ENCODE measurements at regions not wholly inside any gene's neighbourhood (a gene's known extent, or its start where the extent isn't known, plus 50 kb on each side); places are given as distances from the start of the nearest gene placed in this dataset.

DNA sequence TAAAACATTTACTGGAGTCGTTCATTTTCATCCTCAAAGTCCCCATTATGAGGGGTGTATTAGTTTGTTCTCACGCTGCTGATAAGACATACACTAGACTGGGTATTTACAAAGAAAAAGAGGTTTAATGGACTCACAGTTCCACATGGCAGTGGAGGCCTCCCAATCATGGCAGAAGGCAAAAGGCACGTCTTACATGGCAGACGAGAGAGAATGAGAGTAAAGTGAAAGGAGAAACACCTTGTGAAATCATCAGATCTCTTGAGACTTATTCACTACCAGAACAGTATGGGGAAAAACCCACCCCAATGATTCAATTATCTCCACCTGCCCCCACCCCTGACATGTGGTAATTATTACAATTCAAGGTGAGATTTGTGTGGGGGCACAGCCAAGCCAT lies 830.4 kb upstream of the RGS18 start:
- CTCF ChIA-PET = no interaction called here
- Histone ChIP-seq H3K27me3 (ENCODE audit: control insufficient read depth, insufficient read depth, low read length) (no peaks in the 10 kb centered on the region), H3K36me3 (ENCODE audit: control insufficient read depth, insufficient read depth, low read length) (no peaks in the 10 kb centered on the region), H3K4me3 (ENCODE audit: low read depth in 2 of 2, low read length in 2 of 2) (no peak overlapping the region), H3K4me1 (ENCODE audit: control insufficient read depth, insufficient read depth, low read length) (no peaks in the 10 kb centered on the region), H3K9me3 (ENCODE audit: control insufficient read depth, insufficient read depth, low read depth, low read length) (no peaks in the 10 kb centered on the region), H3K27ac (ENCODE audit: low read length) (no peak overlapping the region)
- in situ Hi-C loops (cut with HindIII; ENCODE audit: low pct_unique_long_range_greater_than_20kb, low sequenced_read_pairs) = no loop called here
- TF ChIP-seq SIN3A (IDR thresholded peaks at IDR 0.05; ENCODE audit: borderline replicate concordance, insufficient read depth, low read depth, low read length) (no peak), POLR2AphosphoS5 (IDR thresholded peaks at IDR 0.05; ENCODE audit: low read depth, low read length) (no peak)
- ATAC-seq = no peak
- no TSS peak for BruUV-seq (replicated peaks)
- intact Hi-C loops (cut with micrococcal nuclease; ENCODE audit: unreplicated experiment) = no loop called here
- no peak for DNase-seq (ENCODE audit: low read depth, low spot score)
- POLR2A ChIA-PET = no interaction called here

DNA sequence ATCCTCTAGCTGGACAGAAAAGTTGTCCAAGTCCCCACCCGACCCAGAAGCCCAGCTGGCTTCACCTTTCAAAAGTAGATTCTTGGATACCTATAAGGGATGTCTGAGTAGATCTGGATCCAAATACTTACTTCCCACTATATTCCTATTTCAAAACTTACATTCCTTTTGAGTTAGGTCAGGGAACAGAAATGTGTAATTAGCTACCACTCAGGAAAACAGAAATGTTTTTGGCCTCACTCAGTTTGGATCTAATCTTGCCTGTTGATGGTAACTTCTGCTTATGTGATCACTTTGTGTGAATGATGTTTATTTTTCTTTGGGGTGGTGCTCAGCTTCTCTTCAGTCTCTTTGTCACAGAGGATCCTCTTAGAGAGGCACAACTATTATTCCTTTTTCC lies 814.4 kb upstream of the RGS18 start:
- no peak for DNase-seq (ENCODE audit: low read depth, low spot score)
- H3K4me1 ChIP-seq (ENCODE audit: control insufficient read depth, insufficient read depth, low read length) = no peaks in the 10 kb centered on the region
- no peak overlapping the region for H3K4me3 ChIP-seq (ENCODE audit: low read depth in 2 of 2, low read length in 2 of 2)
- no peak for ATAC-seq
- no peaks in the 10 kb centered on the region for H3K36me3 ChIP-seq (ENCODE audit: control insufficient read depth, insufficient read depth, low read length)
- BruUV-seq (replicated peaks) = no TSS peak
- POLR2A ChIA-PET = no interaction called here
- intact Hi-C loops (cut with micrococcal nuclease; ENCODE audit: unreplicated experiment) (no loop called here), in situ Hi-C loops (cut with HindIII; ENCODE audit: low pct_unique_long_range_greater_than_20kb, low sequenced_read_pairs) (no loop called here)
- TF ChIP-seq TCF7L2 (IDR thresholded peaks at IDR 0.05; ENCODE audit: low read depth, low read length) = no peak
- TF ChIP-seq REST (IDR thresholded peaks at IDR 0.05; ENCODE audit: insufficient read depth in 1 of 2, low read depth in 2 of 2, low read length in 1 of 2) = no peak
- TF ChIP-seq POLR2AphosphoS5 (IDR thresholded peaks at IDR 0.05; ENCODE audit: low read depth, low read length) = no peak
- no peak for TF ChIP-seq CTCF (IDR thresholded peaks at IDR 0.05)
- TF ChIP-seq SIN3A (IDR thresholded peaks at IDR 0.05; ENCODE audit: borderline replicate concordance, insufficient read depth, low read depth, low read length) = no peak
- no peak overlapping the region for H3K27ac ChIP-seq (ENCODE audit: low read length)
- H3K9me3 ChIP-seq (ENCODE audit: control insufficient read depth, insufficient read depth, low read depth, low read length) = no peaks in the 10 kb centered on the region; the same call in 1 of the 2 replicates
- no peaks in the 10 kb centered on the region for H3K27me3 ChIP-seq (ENCODE audit: control insufficient read depth, insufficient read depth, low read length)
- CTCF ChIA-PET = no interaction called here

DNA sequence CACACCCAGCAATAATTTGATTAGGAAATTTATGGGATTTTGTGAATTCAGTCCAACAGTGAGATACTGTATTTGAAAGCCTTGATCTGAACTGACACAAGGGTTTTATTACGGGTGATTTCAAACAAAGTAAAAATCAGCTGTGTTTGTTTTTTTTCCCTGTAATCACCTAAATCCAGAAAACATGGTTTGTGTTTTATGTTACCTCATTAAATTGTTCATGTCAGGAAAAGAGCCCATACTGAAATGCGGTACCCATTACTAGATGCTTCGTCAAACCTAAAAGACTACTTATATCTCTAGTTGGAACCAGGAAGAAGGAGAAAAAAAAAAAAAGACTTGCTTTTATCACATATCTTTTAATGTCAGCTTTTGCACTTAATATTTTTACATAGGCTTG lies 811.9 kb upstream of the RGS18 start:
- POLR2A ChIA-PET = no interaction called here
- Histone ChIP-seq H3K27ac (ENCODE audit: low read length) (no peak overlapping the region), H3K36me3 (ENCODE audit: control insufficient read depth, insufficient read depth, low read length) (no peaks in the 10 kb centered on the region), H3K27me3 (ENCODE audit: control insufficient read depth, insufficient read depth, low read length) (no peaks in the 10 kb centered on the region), H3K9me3 (ENCODE audit: control insufficient read depth, insufficient read depth, low read depth, low read length) (no peaks in the 10 kb centered on the region), H3K4me1 (ENCODE audit: control insufficient read depth, insufficient read depth, low read length) (no peaks in the 10 kb centered on the region), H3K4me3 (ENCODE audit: low read depth in 2 of 2, low read length in 2 of 2) (no peak overlapping the region)
- BruUV-seq (replicated peaks) = no TSS peak
- DNase-seq (ENCODE audit: low read depth, low spot score) (no peak), ATAC-seq (no peak)
- TF ChIP-seq SIN3A (IDR thresholded peaks at IDR 0.05; ENCODE audit: borderline replicate concordance, insufficient read depth, low read depth, low read length) = no peak
- no peak for TF ChIP-seq REST (IDR thresholded peaks at IDR 0.05; ENCODE audit: insufficient read depth in 1 of 2, low read depth in 2 of 2, low read length in 1 of 2)
- TF ChIP-seq POLR2AphosphoS5 (IDR thresholded peaks at IDR 0.05; ENCODE audit: low read depth, low read length) = no peak
- TF ChIP-seq TCF7L2 (IDR thresholded peaks at IDR 0.05; ENCODE audit: low read depth, low read length) = no peak
- TF ChIP-seq CTCF (IDR thresholded peaks at IDR 0.05) = no peak
- CTCF ChIA-PET = interaction anchor here (0.7 kb wide), 1 partner anchor 10 kb away, joined by 4 read pairs; no protein-coding TSS in a partner anchor
- intact Hi-C loops (cut with micrococcal nuclease; ENCODE audit: unreplicated experiment) = no loop called here
- in situ Hi-C loops (cut with HindIII; ENCODE audit: low pct_unique_long_range_greater_than_20kb, low sequenced_read_pairs) = no loop called here
